NOMO-1 treated with DMSO at 0.1 percent for 48 hours (cell line): ENCODE measurements at regions not wholly inside any gene's neighbourhood (a gene's known extent, or its start where the extent isn't known, plus 50 kb on each side); places are given as distances from the start of the nearest gene placed in this dataset.
A peak's percentile ranks its signal among the peaks of the same experiment; 100 is the strongest.
"Not testable (repeated sequence)": the region's sequence is repeated elsewhere in the genome, so short reads cannot be mapped to it uniquely, and the experiment has no call there.

Experiments
- DNase-seq: peaks from one replicate; lab custom pipeline; 2025; ENCODE audit not compliant: unreplicated experiment; lab: John Stamatoyannopoulos, UW

- DNase-seq = peak; percentile 37
These were observed 87.5 kb upstream of the ARID1B start for GRCh38 chr6:156689656-156690055.

GRCh38 chr6:156688620-156688971 is 88.6 kb upstream of the ARID1B start:
- no peak for DNase-seq

DNA sequence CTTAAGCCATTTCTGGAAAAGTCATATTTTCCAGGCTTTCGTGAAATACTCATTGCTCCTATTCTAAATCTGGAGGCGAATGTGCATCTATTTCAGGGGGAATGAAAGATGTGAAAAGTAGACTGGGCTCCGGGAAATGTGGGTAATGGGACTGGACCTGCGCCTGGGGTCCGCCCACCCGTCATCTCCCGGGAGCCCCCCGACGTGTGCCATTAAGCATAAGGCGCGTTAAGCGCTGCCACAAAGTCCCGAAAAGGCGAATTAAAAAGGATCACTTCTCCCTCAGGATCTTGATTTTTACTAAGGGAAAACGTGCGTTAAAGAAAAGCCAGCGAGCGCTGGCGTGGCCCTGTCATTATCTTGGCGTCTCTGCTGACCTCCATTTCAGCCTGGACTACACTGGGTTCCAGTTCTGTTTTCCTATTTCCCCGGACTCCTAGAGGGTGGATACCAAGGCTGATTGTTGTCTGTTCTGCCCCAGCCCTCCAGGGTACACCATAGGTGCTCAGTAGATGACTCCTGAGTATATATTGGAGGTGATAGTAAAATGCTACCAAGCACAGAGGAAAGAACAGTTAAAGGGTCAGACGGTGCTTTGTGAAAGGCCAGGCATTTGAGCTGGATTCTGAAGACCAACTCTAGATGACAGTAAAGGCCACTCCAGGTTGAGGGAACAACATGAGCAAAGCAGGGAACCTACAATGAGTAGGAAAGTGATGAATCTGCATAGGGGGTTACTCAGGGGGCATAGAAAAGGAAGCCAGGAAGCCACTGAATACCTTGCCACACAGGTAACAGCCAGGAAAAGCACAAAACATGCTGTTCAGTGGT is 89.2 kb upstream of the ARID1B start:
- DNase-seq = no peak

- peak; percentile 62 for DNase-seq
These were observed 90.0 kb upstream of the ARID1B start for GRCh38 chr6:156686995-156687788.

GRCh38 chr6:156686301-156686994 is 90.7 kb upstream of the ARID1B start:
- DNase-seq = peak; percentile 51

- DNase-seq = no peak
These were observed 91.4 kb upstream of the ARID1B start for GRCh38 chr6:156685823-156686222.

- DNase-seq = no peak
These were observed 93.4 kb upstream of the ARID1B start for GRCh38 chr6:156683821-156684220.

- no peak for DNase-seq
These were observed 100.5 kb upstream of the ARID1B start for GRCh38 chr6:156676721-156677120.

GRCh38 chr6:156674197-156674596 is 103.0 kb upstream of the ARID1B start:
- no peak for DNase-seq

- not testable (repeated sequence) for DNase-seq
These were observed 107.1 kb upstream of the ARID1B start for GRCh38 chr6:156670097-156670496.

DNA sequence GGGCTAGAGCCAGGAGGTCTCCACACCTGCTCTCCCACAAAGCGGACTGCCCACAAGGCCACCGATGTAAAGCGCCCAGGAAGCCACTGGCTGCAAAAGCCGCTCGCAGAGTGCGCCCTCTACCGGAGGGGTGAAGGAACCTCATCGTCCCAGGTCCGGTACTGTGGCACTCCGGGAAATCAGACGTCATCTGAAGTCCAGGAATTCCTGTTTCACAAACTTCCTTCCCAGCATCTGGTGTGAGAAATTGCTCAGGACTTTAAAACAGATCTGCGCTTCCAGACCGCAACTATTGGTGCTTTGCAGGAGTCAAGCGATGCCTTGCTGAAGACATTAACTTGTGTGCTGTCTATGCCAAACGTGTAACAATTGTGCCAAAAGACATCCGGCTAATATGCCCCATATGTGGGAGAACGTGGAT is 115.1 kb upstream of the ARID1B start:
- peak; percentile 38 for DNase-seq

DNA sequence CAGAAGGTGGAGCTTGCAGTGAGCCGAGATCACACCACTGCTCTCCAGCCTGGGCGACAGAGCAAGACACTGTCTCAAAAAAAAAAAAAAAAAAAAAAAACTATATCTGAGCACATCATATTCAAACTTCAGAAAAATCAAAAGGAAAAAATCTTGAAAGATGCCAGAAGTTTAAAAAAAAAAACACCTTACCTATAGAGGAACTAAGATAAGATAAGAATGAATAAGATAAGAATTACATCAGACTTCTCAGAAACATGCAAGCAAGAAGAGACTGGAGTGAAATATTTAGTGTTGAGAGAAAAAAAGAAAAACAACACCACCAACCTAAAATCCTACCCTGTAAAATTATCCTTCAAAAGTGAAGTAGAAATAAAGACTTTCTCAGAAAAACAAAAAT is 116.8 kb upstream of the ARID1B start:
- DNase-seq = no peak

GRCh38 chr6:156659822-156660198 is 117.4 kb upstream of the ARID1B start:
- no peak for DNase-seq

DNA sequence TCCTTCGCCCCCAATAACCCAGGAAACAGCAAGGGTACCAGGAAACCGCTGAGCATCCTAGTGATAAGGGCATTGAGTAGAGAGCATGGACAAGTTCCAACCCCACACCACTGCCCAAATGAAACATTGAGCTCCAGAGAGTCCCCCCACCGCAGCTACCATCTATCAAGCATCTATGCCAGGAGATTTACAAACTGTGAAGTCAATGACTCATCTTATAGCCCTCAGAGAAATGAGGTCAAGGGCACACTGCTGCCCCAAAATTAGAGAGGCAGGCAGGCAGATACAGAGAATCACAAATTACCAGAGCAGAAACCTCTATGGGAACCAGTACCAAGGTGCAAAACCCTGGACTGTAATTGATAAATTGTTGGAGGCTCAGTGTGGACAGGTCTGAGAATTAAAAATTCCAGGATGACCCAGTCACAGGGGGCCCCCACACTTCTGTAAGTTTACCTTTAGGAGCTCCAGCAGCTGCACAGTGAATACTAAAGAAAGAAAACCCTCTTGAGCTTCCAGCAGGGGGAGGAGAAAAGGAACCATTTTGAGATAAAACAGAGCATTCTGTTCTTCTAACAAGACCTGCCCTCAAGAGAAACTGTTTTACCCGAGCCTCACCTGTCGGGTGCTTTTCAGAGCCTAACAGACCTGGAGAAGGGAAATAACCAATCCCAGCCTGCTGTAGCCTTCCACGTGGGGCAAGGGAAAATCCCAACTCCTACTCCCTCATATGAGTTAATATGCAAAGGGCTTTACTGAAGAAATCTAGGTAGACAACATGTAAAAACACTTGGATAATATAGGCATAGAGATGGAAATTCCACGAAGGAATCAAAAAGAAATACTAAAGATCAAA is 118.0 kb upstream of the ARID1B start:
- no peak for DNase-seq

GRCh38 chr6:156658186-156658965 is 118.8 kb upstream of the ARID1B start:
- DNase-seq = no peak

DNA sequence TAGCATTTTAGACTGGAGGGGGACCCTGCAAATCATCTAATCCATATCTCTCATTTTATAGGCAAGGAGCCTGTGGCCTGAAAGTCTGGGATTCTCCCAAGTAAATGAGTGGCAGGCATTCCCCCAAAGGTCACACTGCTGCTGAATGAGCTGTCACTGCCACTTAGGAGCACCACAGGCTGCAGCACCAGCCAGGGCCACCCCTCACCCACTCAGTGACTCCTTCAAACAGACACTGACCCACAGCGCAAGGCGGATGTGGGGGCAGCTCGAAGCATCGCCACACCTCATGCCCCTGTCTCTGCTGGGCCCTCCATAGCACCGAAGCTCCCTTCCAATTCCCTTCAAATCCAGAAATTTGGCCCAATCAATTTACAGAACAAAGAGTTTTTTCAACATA is 119.9 kb upstream of the ARID1B start:
- no peak for DNase-seq

DNA sequence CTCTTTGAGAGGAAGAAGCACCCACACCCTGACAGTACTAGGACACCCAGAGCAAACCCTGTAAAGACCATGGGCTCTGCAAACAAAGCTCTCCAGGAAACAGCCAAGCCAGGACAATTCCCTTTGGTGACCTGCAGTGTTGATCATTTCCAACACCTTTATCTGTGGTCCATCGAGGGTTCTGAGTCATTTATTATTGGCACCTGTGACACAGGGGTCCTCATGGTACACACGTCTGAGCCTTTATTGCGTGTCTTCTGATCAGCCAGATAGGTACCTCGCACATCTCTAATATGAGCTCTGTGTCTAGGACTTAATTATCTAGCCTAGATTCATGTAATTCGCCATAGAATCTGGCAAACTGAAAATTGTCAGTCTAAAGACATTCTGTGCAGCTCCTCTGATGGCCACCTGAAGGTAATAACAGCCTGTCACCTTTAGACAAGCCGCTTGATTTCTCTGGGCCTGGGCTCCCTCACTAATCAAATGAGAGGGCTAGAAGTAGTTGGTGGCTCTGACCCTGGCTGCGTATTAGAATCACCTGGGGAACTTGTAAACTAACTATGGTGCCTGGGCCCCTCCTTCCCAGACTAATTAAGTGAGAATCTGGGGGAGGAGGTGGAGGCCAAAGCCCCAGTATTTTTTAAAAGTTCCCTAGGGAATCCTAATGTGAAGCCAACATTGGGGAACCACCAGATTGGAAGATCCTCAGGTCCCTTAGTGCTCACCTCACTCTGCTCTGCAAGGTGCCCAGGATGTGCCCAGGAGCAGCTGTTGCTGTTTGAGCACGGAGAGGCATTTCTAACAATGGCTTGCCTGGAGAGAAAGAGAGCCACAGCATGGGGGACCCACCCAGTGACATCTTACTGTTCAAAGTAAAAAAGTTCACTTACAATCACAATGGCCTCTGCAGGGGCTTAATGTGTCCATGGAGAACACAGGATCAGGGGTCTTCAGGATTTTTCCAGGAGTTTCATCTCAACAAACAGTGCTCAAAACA is 122.0 kb upstream of the ARID1B start:
- DNase-seq = no peak

GRCh38 chr6:156652231-156652750 is 124.9 kb upstream of the ARID1B start:
- no peak for DNase-seq

DNA sequence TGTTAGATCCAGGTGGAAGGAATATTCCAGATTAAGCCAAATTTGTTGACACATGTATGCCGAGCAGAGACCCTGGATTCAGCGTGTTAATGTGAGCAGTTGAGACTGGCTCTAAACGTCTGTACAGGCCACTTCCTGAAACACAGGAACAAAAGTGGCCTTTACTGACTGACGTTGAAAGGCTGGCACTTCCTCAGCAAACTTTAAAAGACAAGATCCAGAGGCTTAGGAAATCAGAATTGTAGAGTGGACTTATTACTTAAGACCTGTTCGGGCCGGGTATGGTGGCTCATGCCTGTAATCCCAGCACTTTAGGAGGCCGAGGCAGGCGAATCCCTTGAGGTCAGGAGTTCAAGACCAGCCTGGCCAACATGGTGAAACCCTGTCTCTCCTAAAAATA is 125.7 kb upstream of the ARID1B start:
- no peak for DNase-seq
